Heart left ventricle (tissue), 16 donors: ENCODE measurements at regions not wholly inside any gene's neighbourhood (a gene's known extent, or its start where the extent isn't known, plus 50 kb on each side); places are given as distances from the start of the nearest gene placed in this dataset.

Experiments
- ATAC-seq, 4 donors: fragments of 200-7000 bp; cut with Tn5 transposase; one replicate each; pipeline ENCODE4 v1.9.1; 2020 to 2022; ENCODE audit warnings: moderate library complexity in 4 of 4, mild to moderate bottlenecking in 3 of 4, moderate number of reproducible peaks in 1 of 4
- DNase-seq, 5 donors: peaks; one replicate each; pipeline ENCODE4 v3.0.0-alpha.2; 2020
- H3K27ac ChIP-seq, 12 donors: fragments of 200-600 bp; sonication (generic) in 4 of 12; one replicate each; pipeline versions ENCODE4 v1.5.0 to v1.8.0; 2016 to 2022; ENCODE audit warnings: mild to moderate bottlenecking in 2 of 12
- H3K27me3 ChIP-seq, 9 donors: fragments of 200-600 bp; sonication (generic) in 2 of 9; one replicate each; pipeline versions ENCODE4 v1.5.1 to v1.8.0; 2016 to 2022; ENCODE audit warnings: mild to moderate bottlenecking in 3 of 9
- H3K36me3 ChIP-seq, 9 donors: fragments of 200-600 bp; sonication (generic) in 2 of 9; one replicate each; pipeline versions ENCODE4 v1.5.0 to v1.8.0; 2018 to 2022; ENCODE audit warnings: mild to moderate bottlenecking in 2 of 9
- H3K4me1 ChIP-seq, 12 donors: fragments of 200-600 bp; sonication (generic) in 4 of 12; one replicate each; pipeline versions ENCODE4 v1.5.0 to v1.8.0; 2016 to 2022; ENCODE audit warnings: mild to moderate bottlenecking in 3 of 12
- H3K4me3 ChIP-seq, 12 donors: fragments of 200-600 bp; sonication (generic) in 4 of 12; one replicate each; pipeline versions ENCODE4 v1.5.0 to v1.8.0; 2017 to 2022; ENCODE audit warnings: mild to moderate bottlenecking in 9 of 12, moderate library complexity in 4 of 12
- H3K9me3 ChIP-seq, 12 donors: fragments of 200-600 bp; sonication (generic) in 4 of 12; one replicate each; pipeline versions ENCODE4 v1.5.0 to v1.8.0; 2016 to 2022; ENCODE audit warnings: mild to moderate bottlenecking in 1 of 12
- CTCF ChIP-seq, 12 donors: fragments of 200-600 bp; sonication (generic) in 4 of 12; IDR thresholded peaks; one replicate each; pipeline versions ENCODE4 v1.5.0 to v1.8.0; 2018 to 2022; ENCODE audit warnings: antibody characterized with exemption in 12 of 12, mild to moderate bottlenecking in 5 of 12
- POLR2A ChIP-seq, 2 donors: fragments of 450-650 bp; IDR thresholded peaks; one replicate each; pipeline ENCODE4 v1.6.1; 2017; ENCODE audit warnings: antibody characterized with exemption in 2 of 2, mild to moderate bottlenecking in 2 of 2, moderate library complexity in 2 of 2
- whole genome bisulfite sequencing, 4 donors: extraction: QIAGEN DNeasy Blood & Tissue Kit in 2 of 4; methylation state at CpG; one replicate each; pipeline versions ENCODE4 v1.1.5 to v1.1.7; 2013 to 2018; 5-methylcytosine and 5-hydroxymethylcytosine counted together
- intact Hi-C, 10 donors: fragments of 100-400 bp; cut with DNase I; formaldehyde crosslinking; loops; one replicate each; pipeline versions ENCODE4 v1.11.1 to v1.14.2; 2022
- donor health status: ischemic (EF 13 %, LVEDD 7.1; RV severe dilation, severe dysfunction).
- donor health status: healthy with polysubstance abuse.
- donor health status: DM: no; HTN: yes; CAD: no.
- donor health status: DM: no; HTN: no; CAD: no.
- donor health status: ischemic (EF 25% LVEDD 6.9; RV normal size, moderate dysfunction).
- donor health status: ischemic (EF 25% LVEDD 5.7; RV mildly dilated, moderate dysfunction).
- donor health status: healthy.
- donor health status: DM: yes; HTN: yes; CAD: no.
- donor health status: ischemic (EF 35%, LVEDD 5.7; RV mildly dilated, moderate dysfunction).
- donor health status: nonischemic (EF 11% LVEDD 7.7; RV severe dilation, severe dysfunction).
- donor health status: DM: yes; HTN: yes; CAD: no.
- donor health status: PGD.
- donor health status: ischemic (EF 29% LVEDD 5.4; RV normal size, mild dysfunction).
- donor health status: nonischemic (EF 23%, LVEDD 6.1; RV moderate dilation, normal function).

GRCh38 chr13:89497658-89498057, 1826.5 kb downstream of the SLITRK5 start:
- H3K27me3 ChIP-seq, result no peaks in the 10 kb centered on the region
- 44 to 66% (median 64%) methylated on average over 4 of the region's 4 CpGs for WGBS, 4 donors
- peaks cover 0 to 3% (median 0%) of the 10 kb centered on the region in 12 donors for H3K9me3 ChIP-seq
- no peaks in the 10 kb centered on the region for H3K4me1 ChIP-seq
- no peaks in the 10 kb centered on the region for H3K36me3 ChIP-seq
- DNase-seq, result no peak
- no peak overlapping the region for H3K27ac ChIP-seq
- intact Hi-C loops, result no loop called here
- no peak for ATAC-seq
- TF ChIP-seq CTCF (IDR thresholded peaks at IDR 0.05) (no peak), POLR2A (IDR thresholded peaks at IDR 0.05) (no peak)
- H3K4me3 ChIP-seq, result no peak overlapping the region

GRCh38 chr13:89502286-89502685, 1831.1 kb downstream of the SLITRK5 start:
- Histone ChIP-seq H3K27me3 (no peaks in the 10 kb centered on the region), H3K4me1 (no peaks in the 10 kb centered on the region), H3K36me3 (no peaks in the 10 kb centered on the region), H3K4me3 (no peak overlapping the region), H3K9me3 (no peaks in the 10 kb centered on the region), H3K27ac (no peak overlapping the region)
- no peak for TF ChIP-seq CTCF (IDR thresholded peaks at IDR 0.05)
- TF ChIP-seq POLR2A (IDR thresholded peaks at IDR 0.05), result no peak
- 54 to 70% (median 64%) methylated on average over 2 of the region's 2 CpGs for WGBS, 4 donors
- ATAC-seq (no peak), DNase-seq (no peak)
- intact Hi-C loops, result no loop called here

GRCh38 chr13:89514534-89515312, 1832.8 kb upstream of the MIR17HG start:
- DNase-seq (peak in 1 of 5 donors; percentile 10), ATAC-seq (peak; percentile 75 to 95 (median 86))
- Histone ChIP-seq H3K4me3 (no peak overlapping the region), H3K27me3 (no peaks in the 10 kb centered on the region), H3K9me3 (peaks cover 0 to 14% (median 0%) of the 10 kb centered on the region in 12 donors), H3K27ac (peak overlapping the region in 8 of 12 donors; percentile 34 to 80 (median 58)), H3K4me1 (peaks cover 0 to 10% (median 0%) of the 10 kb centered on the region in 12 donors), H3K36me3 (no peaks in the 10 kb centered on the region)
- intact Hi-C loops, result no loop called here
- TF ChIP-seq CTCF (IDR thresholded peaks at IDR 0.05) (no peak), POLR2A (IDR thresholded peaks at IDR 0.05) (no peak)
- WGBS, 4 donors, result 17 to 26% (median 25%) methylated on average over 4 of the region's 4 CpGs

GRCh38 chr13:89515948-89516347, 1831.5 kb upstream of the MIR17HG start:
- Histone ChIP-seq H3K4me1 (peaks cover 0 to 10% (median 0%) of the 10 kb centered on the region in 12 donors), H3K27me3 (no peaks in the 10 kb centered on the region), H3K27ac (no peak overlapping the region), H3K9me3 (peaks cover 0 to 14% (median 0%) of the 10 kb centered on the region in 12 donors), H3K36me3 (no peaks in the 10 kb centered on the region), H3K4me3 (no peak overlapping the region)
- DNase-seq (no peak), ATAC-seq (no peak)
- intact Hi-C loops, result no loop called here
- WGBS, 4 donors, result 80 to 89% (median 84%) methylated on average over 1 of the region's 1 CpG
- no peak for TF ChIP-seq POLR2A (IDR thresholded peaks at IDR 0.05)
